NCI-H1092 treated with DMSO at 0.1 percent for 48 hours (cell line): ENCODE measurements at regions not wholly inside any gene's neighbourhood (a gene's known extent, or its start where the extent isn't known, plus 50 kb on each side); places are given as distances from the start of the nearest gene placed in this dataset.
"Not testable (repeated sequence)": the region's sequence is repeated elsewhere in the genome, so short reads cannot be mapped to it uniquely, and the experiment has no call there.

Experiments used
- DNase-seq: peaks from one replicate; lab custom pipeline; 2025; lab: John Stamatoyannopoulos, UW

GRCh38 chr12:9367828-9368227 is 159.6 kb upstream of the PZP start:
- no peak for DNase-seq

GRCh38 chr12:9367201-9367600 is 159.0 kb upstream of the PZP start:
- no peak for DNase-seq

- no peak for DNase-seq
Measured at GRCh38 chr12:9365296-9365695, 157.1 kb upstream of the PZP start.

GRCh38 chr12:9364224-9365176 is 156.3 kb upstream of the PZP start:
- no peak for DNase-seq

GRCh38 chr12:9363145-9363544 is 154.9 kb upstream of the PZP start:
- no peak for DNase-seq

- no peak for DNase-seq
Measured at GRCh38 chr12:9361879-9362326, 153.7 kb upstream of the PZP start.

- not testable (repeated sequence) for DNase-seq
Measured at GRCh38 chr12:9354009-9354754, 146.0 kb upstream of the PZP start.

- DNase-seq: no peak
Measured at GRCh38 chr12:9351136-9351535, 142.9 kb upstream of the PZP start.

GRCh38 chr12:9349888-9350885 is 142.0 kb upstream of the PZP start:
- no peak for DNase-seq

- no peak for DNase-seq
Measured at GRCh38 chr12:9348906-9349518, 140.8 kb upstream of the PZP start.

GRCh38 chr12:9347328-9348127 is 139.3 kb upstream of the PZP start:
- DNase-seq: no peak

GRCh38 chr12:9346866-9347327 is 138.7 kb upstream of the PZP start:
- no peak for DNase-seq

- DNase-seq: no peak
Measured at GRCh38 chr12:9345171-9345570, 137.0 kb upstream of the PZP start.

GRCh38 chr12:9344541-9344940 is 136.3 kb upstream of the PZP start:
- DNase-seq: no peak

- DNase-seq: no peak
Measured at GRCh38 chr12:9343731-9344130, 135.5 kb upstream of the PZP start.

- peak; percentile 34 for DNase-seq
Measured at GRCh38 chr12:9342614-9343353, 134.6 kb upstream of the PZP start.

GRCh38 chr12:9341260-9341585 is 133.0 kb upstream of the PZP start:
- no peak for DNase-seq

GRCh38 chr12:9340422-9341259 is 132.4 kb upstream of the PZP start:
- DNase-seq: no peak

- no peak for DNase-seq
Measured at GRCh38 chr12:9337656-9338055, 129.5 kb upstream of the PZP start.
